A549 (cell line): ENCODE measurements at regions not wholly inside any gene's neighbourhood (a gene's known extent, or its start where the extent isn't known, plus 50 kb on each side); places are given as distances from the start of the nearest gene placed in this dataset.

Experiments used
- ATAC-seq, 2 experiments: fragments of 200-7000 bp in 1 of 2; fragments of >200 bp in 1 of 2; cut with Nextera tagmentation in 1 of 2; cut with Tn5 transposase in 1 of 2; 3 replicates each; pipeline versions ENCODE4 v1.8.0 to v1.9.1; 2018 to 2020; ENCODE audit warnings: mild to moderate bottlenecking in 1 of 2, moderate library complexity in 1 of 2
- CTCF ChIA-PET: fragments of 300-600 bp; sonication (Branson Sonifier 250); formaldehyde crosslinking; extraction: SDS; loops from one replicate; lab custom pipeline; 2021; ENCODE audit warnings: antibody characterized with exemption, inconsistent platforms; lab: Yijun Ruan, JAX
- POLR2A ChIA-PET: fragments of 350-600 bp; formaldehyde crosslinking; extraction: SDS; loops from one replicate; lab custom pipeline; 2021; ENCODE audit warnings: antibody characterized with exemption, inconsistent platforms; lab: Yijun Ruan, JAX
- DNase-seq, 2 experiments: peaks; one replicate each; pipeline versions ENCODE4 v3.0.0 to v3.0.0-alpha.2; 2011 to 2016; ENCODE audit warnings: low read depth in 1 of 2, low spot score in 1 of 2
- FAIRE-seq: peaks from 2 replicates; lab custom pipeline; 2011; peaks lifted over from hg19 to GRCh38; lab: Jason Lieb, UNC
- H3K27ac ChIP-seq, 2 experiments: fragments of >200 bp; sonication (Bioruptor Twin); formaldehyde crosslinking; 3 replicates each; pipeline ENCODE4 v1.5.1; 2016 to 2017
- H3K4me1 ChIP-seq: fragments of >200 bp; sonication (Bioruptor Twin); formaldehyde crosslinking; 3 replicates; pipeline ENCODE4 v1.6.1; 2016
- H3K4me2 ChIP-seq: fragments of >200 bp; sonication (Bioruptor Twin); formaldehyde crosslinking; 3 replicates; pipeline ENCODE4 v1.6.1; 2016
- H3K4me3 ChIP-seq: fragments of >200 bp; sonication (Bioruptor Twin); formaldehyde crosslinking; 3 replicates; pipeline ENCODE4 v1.5.1; 2016
- H3K9me3 ChIP-seq: fragments of >200 bp; sonication (Bioruptor Twin); formaldehyde crosslinking; 3 replicates; pipeline ENCODE4 v1.6.1; 2016
- CEBPB ChIP-seq, 2 experiments: fragments of >200 bp in 1 of 2; sonication (Bioruptor Twin) in 1 of 2; formaldehyde crosslinking in 1 of 2; IDR thresholded peaks; 2 replicates each; pipeline ENCODE4 v1.6.1; 2012 to 2016
- CHD2 ChIP-seq: fragments of 150-350 bp; IDR thresholded peaks from 2 replicates; pipeline ENCODE4 v1.6.1; 2014; ENCODE audit warnings: low read length; ENCODE audit not compliant: partially characterized antibody
- GATA3 ChIP-seq: IDR thresholded peaks from 2 replicates; pipeline ENCODE4 v1.6.1; 2012; ENCODE audit warnings: borderline replicate concordance
- HDAC2 ChIP-seq: fragments of 200-600 bp; sonication (generic); IDR thresholded peaks from 2 replicates; pipeline ENCODE4 v1.6.1; 2016
- HEYL ChIP-seq: fragments of 250-450 bp; sonication (Bioruptor Pico); IDR thresholded peaks from 2 replicates; pipeline ENCODE4 v1.8.0; 2021; ENCODE audit warnings: mild to moderate bottlenecking, moderate library complexity
- HOXA7 ChIP-seq: fragments of 250-450 bp; sonication (Bioruptor Pico); IDR thresholded peaks from 2 replicates; pipeline ENCODE4 v1.5.0; 2020; ENCODE audit warnings: mild to moderate bottlenecking, moderate library complexity
- KDM5A ChIP-seq: fragments of 200-600 bp; sonication (generic); IDR thresholded peaks from 2 replicates; pipeline ENCODE4 v1.6.1; 2016; ENCODE audit warnings: antibody characterized with exemption, mild to moderate bottlenecking
- NR3C1 ChIP-seq: fragments of >200 bp; sonication (Bioruptor Twin); formaldehyde crosslinking; IDR thresholded peaks from 3 replicates; pipeline ENCODE4 v1.6.1; 2017
- RAD21 ChIP-seq, 2 experiments: fragments of >200 bp in 1 of 2; sonication (Bioruptor Twin) in 1 of 2; formaldehyde crosslinking in 1 of 2; IDR thresholded peaks in 1 of 2; conservative IDR thresholded peaks in 1 of 2; 2 replicates in 1 of 2; 3 replicates in 1 of 2; pipeline ENCODE4 v1.6.1; 2012 to 2018; ENCODE audit warnings: inconsistent platforms in 1 of 2
- RCOR1 ChIP-seq: fragments of 150-350 bp; IDR thresholded peaks from 2 replicates; pipeline ENCODE4 v1.6.1; 2014; ENCODE audit warnings: antibody characterized with exemption, low read length, low read depth
- RNF2 ChIP-seq: fragments of 200-600 bp; sonication (generic); IDR thresholded peaks from 2 replicates; pipeline ENCODE4 v1.6.1; 2016; ENCODE audit warnings: low read depth, mild to moderate bottlenecking, antibody characterized with exemption, moderate library complexity, borderline replicate concordance
- SMC3 ChIP-seq: fragments of >200 bp; sonication (Bioruptor Twin); formaldehyde crosslinking; IDR thresholded peaks from 3 replicates; pipeline ENCODE4 v1.6.1; 2018; ENCODE audit warnings: inconsistent platforms
- TFCP2L1 ChIP-seq: fragments of 250-450 bp; sonication (Bioruptor Pico); IDR thresholded peaks from 2 replicates; pipeline ENCODE4 v1.5.0; 2021; ENCODE audit warnings: mild to moderate bottlenecking
- ZFP36 ChIP-seq: fragments of 450-650 bp; IDR thresholded peaks from 2 replicates; pipeline ENCODE4 v1.6.1; 2014; ENCODE audit warnings: borderline replicate concordance; ENCODE audit not compliant: partially characterized antibody
- ZSCAN20 ChIP-seq: fragments of 250-450 bp; sonication (Bioruptor Pico); IDR thresholded peaks from 2 replicates; pipeline ENCODE4 v1.8.0; 2022; ENCODE audit warnings: mild to moderate bottlenecking, moderate library complexity
- WGBS: methylation state at CpG from one replicate; pipeline ENCODE4 v1.1.6; 2017; ENCODE audit errors: missing lambda C conversion rate; 5-methylcytosine and 5-hydroxymethylcytosine counted together
- TF ChIP-seq, protein P1 (sequence below): fragments of >200 bp; sonication (Bioruptor Twin); formaldehyde crosslinking; IDR thresholded peaks from 3 replicates; pipeline ENCODE4 v1.5.1; 2016

DNA sequence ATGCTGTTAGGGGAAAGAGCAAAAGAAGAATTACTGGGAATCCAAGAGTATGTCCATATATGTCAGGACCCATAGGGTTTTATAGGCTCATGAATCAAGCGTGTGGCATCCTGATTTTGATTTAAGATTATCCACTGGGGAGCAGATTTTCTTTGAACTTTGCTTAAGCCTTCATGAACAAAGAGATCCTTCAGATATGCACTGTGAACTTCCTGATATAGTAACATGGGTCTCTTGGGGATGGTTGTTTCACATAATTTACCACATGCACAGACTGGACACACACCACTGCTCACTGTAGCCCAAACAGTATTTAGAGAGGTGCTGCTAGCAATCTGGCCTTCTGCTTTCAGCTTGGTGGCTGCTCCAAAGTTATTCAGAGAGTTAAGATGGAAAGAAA lies 200.9 kb upstream of the ZPLD1 start:
- Histone ChIP-seq H3K4me3 (no peak overlapping the region), H3K4me1 (peaks cover 6% of the 10 kb centered on the region; the same call in 1 of the 3 replicates), H3K4me2 (no peak overlapping the region), H3K9me3 (no peaks in the 10 kb centered on the region), H3K27ac (no peak overlapping the region)
- WGBS, result 65% methylated on average over 1 of the region's 1 CpG
- POLR2A ChIA-PET, result no interaction called here
- FAIRE-seq (no peak), DNase-seq (no peak), ATAC-seq (no peak)
- CTCF ChIA-PET, result interaction anchor here (1.2 to 1.5 kb wide), 2 partner anchors 10 to 424 kb away, joined by 3 read pairs; no protein-coding TSS in a partner anchor
- TF ChIP-seq HDAC2 (no peak), RAD21 (conservative IDR thresholded peaks at IDR 0.05 in 1 of 2, IDR thresholded peaks at IDR 0.05 in 1 of 2) (no peak)

DNA sequence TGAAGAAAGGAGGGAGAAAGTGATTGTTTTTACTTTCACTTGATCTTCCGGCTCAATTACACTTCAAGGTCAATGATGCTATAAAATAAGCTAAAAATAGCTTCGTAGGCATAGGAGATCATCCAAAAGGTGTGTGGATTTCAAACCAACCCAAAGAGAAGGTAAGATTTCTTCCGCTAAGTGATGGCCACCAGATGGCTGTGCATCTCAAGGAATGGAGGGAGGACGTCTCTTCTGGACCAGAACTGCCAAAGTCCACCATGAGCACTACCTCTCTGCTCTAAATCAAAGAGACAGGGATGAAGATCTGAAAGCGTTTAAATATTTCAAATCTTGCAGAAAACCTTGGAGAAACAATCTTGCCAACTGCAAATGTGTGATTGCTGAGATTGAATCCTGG lies 199.1 kb upstream of the ZPLD1 start:
- no peaks in the 10 kb centered on the region for H3K9me3 ChIP-seq
- POLR2A ChIA-PET, result no interaction called here
- CTCF ChIA-PET, result interaction anchor here (0.8 to 1.8 kb wide), 8 partner anchors 10 to 324 kb away, joined by 3 to 7 read pairs (median 6); no protein-coding TSS in a partner anchor
- 18% methylated on average over 5 of the region's 5 CpGs for WGBS
- H3K27ac ChIP-seq, result no peak overlapping the region
- ATAC-seq, result peak; percentile 46 to 51; a peak in 2 of 6 replicates
- FAIRE-seq, result no peak
- DNase-seq, result peak in 1 of 2 experiments; percentile 10
- no peak overlapping the region for H3K4me3 ChIP-seq
- peaks cover 6% of the 10 kb centered on the region; the same call in 1 of the 3 replicates for H3K4me1 ChIP-seq
- H3K4me2 ChIP-seq, result no peak overlapping the region
- TF ChIP-seq RAD21 (conservative IDR thresholded peaks at IDR 0.05 in 1 of 2, IDR thresholded peaks at IDR 0.05 in 1 of 2) (peak; percentile 62 to 63), RCOR1 (no peak), CEBPB (IDR thresholded peaks at IDR 0.05) (no peak), SMC3 (peak; percentile 72), TFCP2L1 (no peak)
- TF ChIP-seq, protein P1, sequence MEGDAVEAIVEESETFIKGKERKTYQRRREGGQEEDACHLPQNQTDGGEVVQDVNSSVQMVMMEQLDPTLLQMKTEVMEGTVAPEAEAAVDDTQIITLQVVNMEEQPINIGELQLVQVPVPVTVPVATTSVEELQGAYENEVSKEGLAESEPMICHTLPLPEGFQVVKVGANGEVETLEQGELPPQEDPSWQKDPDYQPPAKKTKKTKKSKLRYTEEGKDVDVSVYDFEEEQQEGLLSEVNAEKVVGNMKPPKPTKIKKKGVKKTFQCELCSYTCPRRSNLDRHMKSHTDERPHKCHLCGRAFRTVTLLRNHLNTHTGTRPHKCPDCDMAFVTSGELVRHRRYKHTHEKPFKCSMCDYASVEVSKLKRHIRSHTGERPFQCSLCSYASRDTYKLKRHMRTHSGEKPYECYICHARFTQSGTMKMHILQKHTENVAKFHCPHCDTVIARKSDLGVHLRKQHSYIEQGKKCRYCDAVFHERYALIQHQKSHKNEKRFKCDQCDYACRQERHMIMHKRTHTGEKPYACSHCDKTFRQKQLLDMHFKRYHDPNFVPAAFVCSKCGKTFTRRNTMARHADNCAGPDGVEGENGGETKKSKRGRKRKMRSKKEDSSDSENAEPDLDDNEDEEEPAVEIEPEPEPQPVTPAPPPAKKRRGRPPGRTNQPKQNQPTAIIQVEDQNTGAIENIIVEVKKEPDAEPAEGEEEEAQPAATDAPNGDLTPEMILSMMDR, result peak; percentile 34

DNA sequence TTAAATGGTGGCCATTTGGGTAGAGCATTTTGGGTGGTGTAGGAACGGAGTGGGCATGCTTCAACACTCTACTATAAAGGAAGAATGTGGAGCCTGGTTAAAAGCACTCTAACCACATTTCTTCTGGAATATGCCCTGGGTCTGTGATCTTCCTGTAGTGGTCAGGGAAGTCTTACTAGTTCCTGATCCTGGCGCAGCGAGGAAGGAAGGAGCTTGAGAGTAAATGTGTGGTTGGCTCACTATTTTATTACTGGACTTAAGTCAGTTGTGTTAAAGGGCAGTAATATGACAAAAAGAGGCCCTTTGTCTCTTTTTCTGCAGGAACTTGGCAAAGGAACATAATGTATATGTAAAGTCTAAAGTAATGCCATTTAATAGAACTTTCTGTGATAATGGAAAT lies 197.6 kb upstream of the ZPLD1 start:
- 76% methylated on average over 3 of the region's 3 CpGs for WGBS
- CTCF ChIA-PET, result interaction anchor here (0.7 to 7.1 kb wide), 3 partner anchors 7 to 434 kb away, joined by 3 to 72 read pairs (median 3); no protein-coding TSS in a partner anchor
- Histone ChIP-seq H3K27ac (no peak overlapping the region), H3K9me3 (no peaks in the 10 kb centered on the region), H3K4me3 (no peak overlapping the region), H3K4me1 (peaks cover 6% of the 10 kb centered on the region; the same call in 1 of the 3 replicates), H3K4me2 (no peak overlapping the region)
- TF ChIP-seq HOXA7 (no peak), HDAC2 (no peak), ZSCAN20 (CRISPR knock-in tag) (no peak), KDM5A (no peak), CHD2 (no peak)
- DNase-seq (no peak), ATAC-seq (no peak), FAIRE-seq (no peak)
- POLR2A ChIA-PET, result no interaction called here

DNA sequence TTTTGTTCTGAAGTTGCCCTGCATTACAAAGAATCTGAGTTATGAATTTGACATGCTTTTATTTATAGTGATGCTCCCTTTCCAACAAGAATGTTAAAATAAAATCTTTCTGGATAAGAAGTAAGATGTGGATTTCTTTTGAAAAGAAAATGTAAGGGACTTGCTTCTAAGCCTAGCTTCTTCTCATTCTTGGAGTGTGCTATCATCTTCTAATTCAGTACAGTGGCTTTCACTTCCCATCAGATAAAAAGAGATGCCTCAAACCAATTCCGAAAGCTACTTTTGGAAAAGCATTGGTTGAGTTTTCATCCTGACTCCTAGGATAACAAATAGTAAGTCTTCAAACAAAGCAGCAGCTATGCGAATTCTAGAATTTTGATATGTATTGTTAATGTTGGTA lies 197.0 kb upstream of the ZPLD1 start:
- Histone ChIP-seq H3K9me3 (no peaks in the 10 kb centered on the region), H3K27ac (no peak overlapping the region), H3K4me1 (peaks cover 6% of the 10 kb centered on the region; the same call in 1 of the 3 replicates), H3K4me2 (no peak overlapping the region), H3K4me3 (no peak overlapping the region)
- FAIRE-seq, result no peak
- 67% methylated on average over 2 of the region's 2 CpGs for WGBS
- ATAC-seq, result no peak
- DNase-seq, result no peak
- ChIA-PET POLR2A (no interaction called here), CTCF (interaction anchor here (0.7 to 7.1 kb wide), 3 partner anchors 8 to 433 kb away, joined by 3 to 72 read pairs (median 3); no protein-coding TSS in a partner anchor)
- no peak for TF ChIP-seq HDAC2
- TF ChIP-seq RNF2, result no peak
- no peak for TF ChIP-seq ZFP36
- no peak for TF ChIP-seq NR3C1
- TF ChIP-seq HEYL (CRISPR knock-in tag), result no peak
- no peak for TF ChIP-seq GATA3
